IMR-90 (cell line): ENCODE measurements at regions not wholly inside any gene's neighbourhood (a gene's known extent, or its start where the extent isn't known, plus 50 kb on each side); places are given as distances from the start of the nearest gene placed in this dataset.

ENCODE experiments used
- ATAC-seq: fragments of 200-7000 bp; cut with Tn5 transposase; 2 replicates; pipeline ENCODE4 v1.9.1; 2020; ENCODE audit warnings: low read depth, mild to moderate bottlenecking, moderate library complexity
- BruUV-seq: library from RNA; stranded (reverse); fragments of 400-500 nt; replicated peaks from 2 replicates; lab custom pipeline; 2021; lab: Mats Ljungman, UMichigan
- CTCF ChIA-PET: fragments of 300-600 bp; formaldehyde crosslinking; extraction: SDS; loops from one replicate; lab custom pipeline; 2021; ENCODE audit warnings: antibody characterized with exemption; lab: Yijun Ruan, JAX
- POLR2A ChIA-PET: fragments of 300-600 bp; sonication (Branson Sonifier 250); formaldehyde crosslinking; loops from one replicate; lab custom pipeline; 2022; ENCODE audit warnings: antibody characterized with exemption; ENCODE audit not compliant: unreplicated experiment; lab: Charles Lee
- DNase-seq: peaks from one replicate; pipeline ENCODE4 v3.0.0; 2013
- H2AFZ ChIP-seq: replicated peaks from 2 replicates; pipeline ENCODE3; 2013; ENCODE audit warnings: low read length, mild to moderate bottlenecking; ENCODE audit not compliant: poor library complexity
- H2AK5ac ChIP-seq: 2 replicates; pipeline ENCODE4 v1.6.1; 2013; ENCODE audit warnings: low read depth, low read length, inconsistent platforms
- H2AK9ac ChIP-seq: replicated peaks from 2 replicates; pipeline ENCODE3; 2013; ENCODE audit warnings: mild to moderate bottlenecking, low read depth, low read length, moderate library complexity; ENCODE audit not compliant: poor library complexity
- H2BK120ac ChIP-seq: 2 replicates; pipeline ENCODE4 v1.6.1; 2013; ENCODE audit warnings: low read depth, low read length, inconsistent platforms
- H2BK15ac ChIP-seq: 3 replicates; pipeline ENCODE4 v1.6.1; 2013; ENCODE audit warnings: low read depth, low read length, inconsistent platforms
- H2BK20ac ChIP-seq: 2 replicates; pipeline ENCODE4 v1.6.1; 2013; ENCODE audit warnings: low read depth, mild to moderate bottlenecking, inconsistent platforms, low read length, moderate library complexity
- H2BK5ac ChIP-seq: 2 replicates; pipeline ENCODE4 v1.6.1; 2013; ENCODE audit warnings: mild to moderate bottlenecking, low read depth, low read length, inconsistent platforms; ENCODE audit not compliant: poor library complexity, severe bottlenecking
- H3K14ac ChIP-seq: replicated peaks from 2 replicates; pipeline ENCODE4 v1.6.1; 2013; ENCODE audit warnings: low read depth, low read length, inconsistent platforms
- H3K18ac ChIP-seq: 2 replicates; pipeline ENCODE4 v1.6.1; 2013; ENCODE audit warnings: low read depth, low read length, control low read depth
- H3K23ac ChIP-seq: 2 replicates; pipeline ENCODE4 v1.6.1; 2013; ENCODE audit warnings: low read depth, low read length, inconsistent platforms
- H3K27ac ChIP-seq: 2 replicates; pipeline ENCODE4 v1.5.1; 2013; ENCODE audit warnings: mild to moderate bottlenecking, control low read depth, low read length; ENCODE audit not compliant: insufficient read depth
- H3K27me3 ChIP-seq: 2 replicates; pipeline ENCODE4 v1.6.1; 2013; ENCODE audit warnings: low read length; ENCODE audit not compliant: control insufficient read depth, insufficient read depth
- H3K36me3 ChIP-seq: 2 replicates; pipeline ENCODE4 v1.6.1; 2013; ENCODE audit warnings: low read length, mixed read lengths; ENCODE audit not compliant: control insufficient read depth, insufficient read depth
- H3K4ac ChIP-seq: 2 replicates; pipeline ENCODE4 v1.6.1; 2013; ENCODE audit warnings: low read depth, low read length, inconsistent platforms
- H3K4me1 ChIP-seq: 2 replicates; pipeline ENCODE4 v1.6.1; 2013; ENCODE audit warnings: low read length, mixed read lengths; ENCODE audit not compliant: control insufficient read depth, insufficient read depth
- H3K4me2 ChIP-seq: 2 replicates; pipeline ENCODE4 v1.6.1; 2013; ENCODE audit warnings: low read depth, mild to moderate bottlenecking, control low read depth, low read length, moderate library complexity
- H3K4me3 ChIP-seq: 2 replicates; pipeline ENCODE4 v1.5.1; 2013; ENCODE audit warnings: low read depth, mild to moderate bottlenecking, control low read depth, low read length, moderate library complexity; ENCODE audit not compliant: insufficient read depth
- H3K56ac ChIP-seq: 2 replicates; pipeline ENCODE4 v1.6.1; 2013; ENCODE audit warnings: low read length, inconsistent platforms; ENCODE audit not compliant: insufficient read depth; ENCODE audit errors: extremely low read depth
- H3K79me1 ChIP-seq, 2 experiments: 2 replicates each; pipeline ENCODE4 v1.6.1; 2013; ENCODE audit warnings: low read length in 2 of 2, inconsistent platforms in 1 of 2, low read depth in 1 of 2
- H3K9ac ChIP-seq: 2 replicates; pipeline ENCODE4 v1.6.1; 2013; ENCODE audit warnings: low read depth, low read length, control low read depth
- H3K9me1 ChIP-seq: 2 replicates; pipeline ENCODE4 v1.6.1; 2013; ENCODE audit warnings: low read length, inconsistent platforms; ENCODE audit not compliant: insufficient read depth
- H3K9me3 ChIP-seq: 2 replicates; pipeline ENCODE4 v1.6.1; 2013; ENCODE audit warnings: low read length; ENCODE audit not compliant: control insufficient read depth, insufficient read depth
- H4K20me1 ChIP-seq: 2 replicates; pipeline ENCODE4 v1.6.1; 2013; ENCODE audit warnings: low read length, inconsistent platforms; ENCODE audit not compliant: insufficient read depth
- H4K5ac ChIP-seq: 2 replicates; pipeline ENCODE4 v1.6.1; 2013; ENCODE audit warnings: mild to moderate bottlenecking, low read depth, low read length, control low read depth
- H4K8ac ChIP-seq, 2 experiments: 2 replicates each; pipeline ENCODE4 v1.6.1; 2013; ENCODE audit warnings: low read depth in 2 of 2, low read length in 2 of 2, control low read depth in 1 of 2, inconsistent platforms in 1 of 2
- H4K91ac ChIP-seq: 2 replicates; pipeline ENCODE4 v1.6.1; 2013; ENCODE audit warnings: low read depth, low read length, inconsistent platforms; ENCODE audit not compliant: insufficient read depth
- CTCF ChIP-seq: conservative IDR thresholded peaks from 2 replicates; pipeline ENCODE4 v1.5.1; 2012; ENCODE audit warnings: mild to moderate bottlenecking, low read depth, low read length, improper control_type of control experiment
- ELK1 ChIP-seq: fragments of 150-350 bp; IDR thresholded peaks from 2 replicates; pipeline ENCODE4 v1.6.1; 2016; ENCODE audit warnings: low read depth, mild to moderate bottlenecking, low read length, moderate library complexity, borderline replicate concordance
- MAZ ChIP-seq: IDR thresholded peaks from 2 replicates; pipeline ENCODE4 v1.6.1; 2012; ENCODE audit warnings: low read depth, mild to moderate bottlenecking, low read length, improper control_type of control experiment, moderate library complexity, borderline replicate concordance
- RAD21 ChIP-seq: IDR thresholded peaks from 2 replicates; pipeline ENCODE4 v1.6.1; 2012; ENCODE audit warnings: low read length, improper control_type of control experiment
- USF2 ChIP-seq: fragments of 150-350 bp; IDR thresholded peaks from 2 replicates; pipeline ENCODE4 v1.6.1; 2017; ENCODE audit warnings: mild to moderate bottlenecking, antibody characterized with exemption, low read length, low read depth
- WGBS, 2 experiments: methylation state at CpG; one replicate each; pipeline versions ENCODE4 v1.1.5 to v1.1.7; 2013; ENCODE audit warnings: missing lambda C conversion rate in 2 of 2; ENCODE audit not compliant: insufficient read length in 1 of 2; ENCODE audit errors: extremely low coverage in 2 of 2; 5-methylcytosine and 5-hydroxymethylcytosine counted together
- dilution Hi-C: fragments of 300-500 bp; cut with HindIII; formaldehyde crosslinking; loops from one replicate; pipeline ENCODE4 v1.14.3; 2018; ENCODE audit warnings: low sequenced_read_pairs; ENCODE audit not compliant: unreplicated experiment
- in situ Hi-C: fragments of 300-500 bp; cut with MboI; formaldehyde crosslinking; loops from 3 replicates; pipeline ENCODE4 v1.14.3; 2019; ENCODE audit warnings: low sequenced_read_pairs, inconsistent platforms, mixed read lengths
- intact Hi-C: fragments of 100-400 bp; cut with micrococcal nuclease; formaldehyde crosslinking; loops from 2 replicates; pipeline ENCODE4 v1.10.0; 2022

GRCh38 chrX:121256647-121257046 lies 209.2 kb downstream of the GLUD2 start:
- Histone ChIP-seq H2BK120ac (no peak overlapping the region), H3K27ac (no peak overlapping the region), H2BK15ac (no peak overlapping the region), H3K79me1 (no peaks in the 10 kb centered on the region), H3K4ac (no peak overlapping the region), H3K4me2 (no peak overlapping the region), H3K9me3 (no peaks in the 10 kb centered on the region; the same call in 1 of the 2 replicates), H2AFZ (no peak overlapping the region), H4K20me1 (no peaks in the 10 kb centered on the region), H3K9me1 (no peaks in the 10 kb centered on the region), H4K91ac (no peak overlapping the region), H3K9ac (no peak overlapping the region), H3K27me3 (no peaks in the 10 kb centered on the region), H4K5ac (no peak overlapping the region), H2AK9ac (no peak overlapping the region), H3K18ac (no peak overlapping the region), H3K56ac (no peak overlapping the region), H3K23ac (no peak overlapping the region), H2BK20ac (no peak overlapping the region), H3K4me3 (no peak overlapping the region), H3K36me3 (no peaks in the 10 kb centered on the region), H3K4me1 (no peaks in the 10 kb centered on the region), H2BK5ac (no peak overlapping the region), H4K8ac (no peak overlapping the region), H3K14ac (no peak overlapping the region), H2AK5ac (no peak overlapping the region)
- ChIA-PET CTCF (no interaction called here), POLR2A (no interaction called here)
- no peak for TF ChIP-seq MAZ
- TF ChIP-seq RAD21: no peak
- TF ChIP-seq ELK1: no peak
- no peak for TF ChIP-seq USF2
- no peak for TF ChIP-seq CTCF
- no CpG with 5 or more reads among the region's 2 CpGs for WGBS, 2 experiments
- intact Hi-C loops: no loop called here
- no peak for DNase-seq
- no TSS peak for BruUV-seq
- no peak for ATAC-seq
- dilution Hi-C loops: no loop called here
- in situ Hi-C loops: no loop called here
